ENCODE measurements at regions not wholly inside any gene's neighbourhood (a gene's known extent, or its start where the extent isn't known, plus 50 kb on each side); places are given as distances from the start of the nearest gene placed in this dataset.

GRCh38 chr1:14451217-14451616 is 147.3 kb upstream of the KAZN start:
- TF ChIP-seq CTCF (optimal IDR thresholded peaks at IDR 0.05 in 1 of 3, IDR thresholded peaks at IDR 0.05 in 1 of 3, conservative IDR thresholded peaks at IDR 0.05 in 1 of 3; ENCODE audit: extremely low read depth in 1 of 3, insufficient read depth in 2 of 3, low read length in 3 of 3) (no peak), EZH2 (IDR thresholded peaks at IDR 0.05; ENCODE audit: low read length) (no peak)
